ENCODE measurements at regions not wholly inside any gene's neighbourhood (a gene's known extent, or its start where the extent isn't known, plus 50 kb on each side); places are given as distances from the start of the nearest gene placed in this dataset.

- Histone ChIP-seq H3K27ac (ENCODE audit: low read depth, low read length) (no peak overlapping the region), H2BK15ac (replicated peaks; ENCODE audit: low read depth) (no peak overlapping the region), H2AK5ac (ENCODE audit: low read length) (no peak overlapping the region), H4K5ac (ENCODE audit: low read length) (no peak overlapping the region), H3K4me1 (ENCODE audit: control insufficient read depth, low read depth, low read length) (no peaks in the 10 kb centered on the region), H3K79me1 (ENCODE audit: low read length) (no peaks in the 10 kb centered on the region), H3K4me3 (ENCODE audit: low read length) (no peak overlapping the region), H2BK5ac (ENCODE audit: low read length) (no peak overlapping the region), H3K79me2 (ENCODE audit: control insufficient read depth, insufficient read depth, low read length) (no peaks in the 10 kb centered on the region), H2BK120ac (ENCODE audit: low read depth, low read length) (no peak overlapping the region), H3K9ac (ENCODE audit: low read length) (no peak overlapping the region), H3K36me3 (ENCODE audit: control insufficient read depth, insufficient read depth, low read length) (no peaks in the 10 kb centered on the region), H3K56ac (ENCODE audit: low read length) (no peak overlapping the region), H3K18ac (ENCODE audit: low read length) (no peak overlapping the region), H3K4ac (ENCODE audit: low read depth, low read length) (no peak overlapping the region), H3K27me3 (ENCODE audit: insufficient read depth, low read length, poor library complexity) (no peaks in the 10 kb centered on the region), H4K8ac (ENCODE audit: low read depth, low read length) (no peak overlapping the region), H3K23ac (ENCODE audit: low read length) (no peak overlapping the region), H3K4me2 (ENCODE audit: low read length) (no peak overlapping the region)
- WGBS (ENCODE audit: extremely low coverage, insufficient coverage, low lambda C conversion rate): no CpG with 5 or more reads among the region's 4 CpGs
- DNase-seq: no peak
These were observed 197.9 kb upstream of the ZNF536 start for GRCh38 chr19:30174357-30174645.

GRCh38 chr19:30174791-30175190, 197.4 kb upstream of the ZNF536 start:
- no CpG with 5 or more reads among the region's 9 CpGs for WGBS (ENCODE audit: extremely low coverage, insufficient coverage, low lambda C conversion rate)
- Histone ChIP-seq H3K27me3 (ENCODE audit: insufficient read depth, low read length, poor library complexity) (no peaks in the 10 kb centered on the region), H3K4me2 (ENCODE audit: low read length) (no peak overlapping the region), H2BK5ac (ENCODE audit: low read length) (no peak overlapping the region), H3K18ac (ENCODE audit: low read length) (no peak overlapping the region), H3K56ac (ENCODE audit: low read length) (no peak overlapping the region), H3K23ac (ENCODE audit: low read length) (no peak overlapping the region), H4K5ac (ENCODE audit: low read length) (no peak overlapping the region), H2BK15ac (replicated peaks; ENCODE audit: low read depth) (no peak overlapping the region), H3K79me2 (ENCODE audit: control insufficient read depth, insufficient read depth, low read length) (no peaks in the 10 kb centered on the region), H3K27ac (ENCODE audit: low read depth, low read length) (no peak overlapping the region), H3K79me1 (ENCODE audit: low read length) (no peaks in the 10 kb centered on the region), H3K9ac (ENCODE audit: low read length) (no peak overlapping the region), H2BK120ac (ENCODE audit: low read depth, low read length) (no peak overlapping the region), H4K8ac (ENCODE audit: low read depth, low read length) (no peak overlapping the region), H3K4ac (ENCODE audit: low read depth, low read length) (no peak overlapping the region), H3K36me3 (ENCODE audit: control insufficient read depth, insufficient read depth, low read length) (no peaks in the 10 kb centered on the region), H3K4me3 (ENCODE audit: low read length) (no peak overlapping the region), H2AK5ac (ENCODE audit: low read length) (no peak overlapping the region), H3K4me1 (ENCODE audit: control insufficient read depth, low read depth, low read length) (no peaks in the 10 kb centered on the region)
- DNase-seq: no peak

GRCh38 chr19:30175987-30176386, 196.2 kb upstream of the ZNF536 start:
- no peak overlapping the region for H3K9ac ChIP-seq (ENCODE audit: low read length)
- H3K4me2 ChIP-seq (ENCODE audit: low read length): no peak overlapping the region
- no peak overlapping the region for H3K18ac ChIP-seq (ENCODE audit: low read length)
- H3K4me3 ChIP-seq (ENCODE audit: low read length): no peak overlapping the region
- H3K4me1 ChIP-seq (ENCODE audit: control insufficient read depth, low read depth, low read length): no peaks in the 10 kb centered on the region
- no peak overlapping the region for H3K27ac ChIP-seq (ENCODE audit: low read depth, low read length)
- no peak overlapping the region for H3K56ac ChIP-seq (ENCODE audit: low read length)
- no peak overlapping the region for H2BK15ac ChIP-seq (replicated peaks; ENCODE audit: low read depth)
- H2AK5ac ChIP-seq (ENCODE audit: low read length): no peak overlapping the region
- H3K36me3 ChIP-seq (ENCODE audit: control insufficient read depth, insufficient read depth, low read length): no peaks in the 10 kb centered on the region
- WGBS (ENCODE audit: extremely low coverage, insufficient coverage, low lambda C conversion rate): no CpG with 5 or more reads among the region's 3 CpGs
- no peaks in the 10 kb centered on the region for H3K79me1 ChIP-seq (ENCODE audit: low read length)
- no peak for DNase-seq
- no peak overlapping the region for H3K23ac ChIP-seq (ENCODE audit: low read length)
- no peaks in the 10 kb centered on the region for H3K79me2 ChIP-seq (ENCODE audit: control insufficient read depth, insufficient read depth, low read length)
- no peak overlapping the region for H4K8ac ChIP-seq (ENCODE audit: low read depth, low read length)
- no peak overlapping the region for H4K5ac ChIP-seq (ENCODE audit: low read length)
- H2BK120ac ChIP-seq (ENCODE audit: low read depth, low read length): no peak overlapping the region
- no peaks in the 10 kb centered on the region for H3K27me3 ChIP-seq (ENCODE audit: insufficient read depth, low read length, poor library complexity)
- no peak overlapping the region for H3K4ac ChIP-seq (ENCODE audit: low read depth, low read length)
- no peak overlapping the region for H2BK5ac ChIP-seq (ENCODE audit: low read length)

GRCh38 chr19:30178721-30179402, 193.3 kb upstream of the ZNF536 start:
- no peak overlapping the region for H2BK5ac ChIP-seq (ENCODE audit: low read length)
- no peaks in the 10 kb centered on the region for H3K79me1 ChIP-seq (ENCODE audit: low read length)
- H2BK120ac ChIP-seq (ENCODE audit: low read depth, low read length): no peak overlapping the region
- no peak overlapping the region for H2BK15ac ChIP-seq (replicated peaks; ENCODE audit: low read depth)
- no peaks in the 10 kb centered on the region for H3K79me2 ChIP-seq (ENCODE audit: control insufficient read depth, insufficient read depth, low read length)
- no peak overlapping the region for H3K18ac ChIP-seq (ENCODE audit: low read length)
- no CpG with 5 or more reads among the region's 4 CpGs for WGBS (ENCODE audit: extremely low coverage, insufficient coverage, low lambda C conversion rate)
- no peak overlapping the region for H3K4ac ChIP-seq (ENCODE audit: low read depth, low read length)
- no peak for DNase-seq
- no peak overlapping the region for H3K27ac ChIP-seq (ENCODE audit: low read depth, low read length)
- no peak overlapping the region for H4K8ac ChIP-seq (ENCODE audit: low read depth, low read length)
- no peak overlapping the region for H2AK5ac ChIP-seq (ENCODE audit: low read length)
- H3K4me1 ChIP-seq (ENCODE audit: control insufficient read depth, low read depth, low read length): no peaks in the 10 kb centered on the region
- no peaks in the 10 kb centered on the region for H3K36me3 ChIP-seq (ENCODE audit: control insufficient read depth, insufficient read depth, low read length)
- no peak overlapping the region for H3K4me2 ChIP-seq (ENCODE audit: low read length)
- no peak overlapping the region for H3K4me3 ChIP-seq (ENCODE audit: low read length)
- H3K9ac ChIP-seq (ENCODE audit: low read length): no peak overlapping the region
- no peaks in the 10 kb centered on the region for H3K27me3 ChIP-seq (ENCODE audit: insufficient read depth, low read length, poor library complexity)
- no peak overlapping the region for H3K23ac ChIP-seq (ENCODE audit: low read length)
- no peak overlapping the region for H3K56ac ChIP-seq (ENCODE audit: low read length)
- no peak overlapping the region for H4K5ac ChIP-seq (ENCODE audit: low read length)

GRCh38 chr19:30180691-30181090, 191.5 kb upstream of the ZNF536 start:
- no peak overlapping the region for H2BK15ac ChIP-seq (replicated peaks; ENCODE audit: low read depth)
- H3K4me3 ChIP-seq (ENCODE audit: low read length): no peak overlapping the region
- H2AK5ac ChIP-seq (ENCODE audit: low read length): no peak overlapping the region
- no peaks in the 10 kb centered on the region for H3K4me1 ChIP-seq (ENCODE audit: control insufficient read depth, low read depth, low read length)
- no peak overlapping the region for H4K5ac ChIP-seq (ENCODE audit: low read length)
- no peak overlapping the region for H3K56ac ChIP-seq (ENCODE audit: low read length)
- H4K8ac ChIP-seq (ENCODE audit: low read depth, low read length): no peak overlapping the region
- no peak overlapping the region for H3K18ac ChIP-seq (ENCODE audit: low read length)
- H2BK120ac ChIP-seq (ENCODE audit: low read depth, low read length): no peak overlapping the region
- no peaks in the 10 kb centered on the region for H3K79me1 ChIP-seq (ENCODE audit: low read length)
- DNase-seq: no peak
- H3K23ac ChIP-seq (ENCODE audit: low read length): no peak overlapping the region
- H3K79me2 ChIP-seq (ENCODE audit: control insufficient read depth, insufficient read depth, low read length): no peaks in the 10 kb centered on the region
- WGBS (ENCODE audit: extremely low coverage, insufficient coverage, low lambda C conversion rate): no CpG with 5 or more reads among the region's 1 CpG
- no peak overlapping the region for H3K9ac ChIP-seq (ENCODE audit: low read length)
- H3K4me2 ChIP-seq (ENCODE audit: low read length): no peak overlapping the region
- no peaks in the 10 kb centered on the region for H3K36me3 ChIP-seq (ENCODE audit: control insufficient read depth, insufficient read depth, low read length)
- no peak overlapping the region for H2BK5ac ChIP-seq (ENCODE audit: low read length)
- no peaks in the 10 kb centered on the region for H3K27me3 ChIP-seq (ENCODE audit: insufficient read depth, low read length, poor library complexity)
- H3K4ac ChIP-seq (ENCODE audit: low read depth, low read length): no peak overlapping the region
- H3K27ac ChIP-seq (ENCODE audit: low read depth, low read length): no peak overlapping the region

- no peak overlapping the region for H4K8ac ChIP-seq (ENCODE audit: low read depth, low read length)
- H3K4ac ChIP-seq (ENCODE audit: low read depth, low read length): no peak overlapping the region
- no peak overlapping the region for H3K23ac ChIP-seq (ENCODE audit: low read length)
- WGBS (ENCODE audit: extremely low coverage, insufficient coverage, low lambda C conversion rate): no CpG with 5 or more reads among the region's 3 CpGs
- H3K36me3 ChIP-seq (ENCODE audit: control insufficient read depth, insufficient read depth, low read length): no peaks in the 10 kb centered on the region
- no peak overlapping the region for H3K9ac ChIP-seq (ENCODE audit: low read length)
- H3K56ac ChIP-seq (ENCODE audit: low read length): no peak overlapping the region
- no peaks in the 10 kb centered on the region for H3K27me3 ChIP-seq (ENCODE audit: insufficient read depth, low read length, poor library complexity)
- H3K79me2 ChIP-seq (ENCODE audit: control insufficient read depth, insufficient read depth, low read length): no peaks in the 10 kb centered on the region
- H4K5ac ChIP-seq (ENCODE audit: low read length): no peak overlapping the region
- no peak overlapping the region for H2AK5ac ChIP-seq (ENCODE audit: low read length)
- H3K18ac ChIP-seq (ENCODE audit: low read length): no peak overlapping the region
- H2BK120ac ChIP-seq (ENCODE audit: low read depth, low read length): no peak overlapping the region
- no peak for DNase-seq
- no peak overlapping the region for H3K27ac ChIP-seq (ENCODE audit: low read depth, low read length)
- no peak overlapping the region for H2BK15ac ChIP-seq (replicated peaks; ENCODE audit: low read depth)
- no peak overlapping the region for H2BK5ac ChIP-seq (ENCODE audit: low read length)
- no peak overlapping the region for H3K4me2 ChIP-seq (ENCODE audit: low read length)
- no peak overlapping the region for H3K4me3 ChIP-seq (ENCODE audit: low read length)
- H3K4me1 ChIP-seq (ENCODE audit: control insufficient read depth, low read depth, low read length): no peaks in the 10 kb centered on the region
- H3K79me1 ChIP-seq (ENCODE audit: low read length): no peaks in the 10 kb centered on the region
These were observed 188.2 kb upstream of the ZNF536 start for GRCh38 chr19:30183807-30184490.

Data from mesendoderm (in vitro differentiated cells).